ENCODE measurements at regions not wholly inside any gene's neighbourhood (a gene's known extent, or its start where the extent isn't known, plus 50 kb on each side); places are given as distances from the start of the nearest gene placed in this dataset.

GRCh38 chr4:57854748-57855147, 744.6 kb upstream of the IGFBP7 start:
- H3K4me3 ChIP-seq (replicated peaks in 1 of 2; ENCODE audit: low read depth in 2 of 2, low read length in 2 of 2): no peak overlapping the region
- no peak for DNase-seq (ENCODE audit: low read depth in 2 of 2)
- TF ChIP-seq, protein P1, sequence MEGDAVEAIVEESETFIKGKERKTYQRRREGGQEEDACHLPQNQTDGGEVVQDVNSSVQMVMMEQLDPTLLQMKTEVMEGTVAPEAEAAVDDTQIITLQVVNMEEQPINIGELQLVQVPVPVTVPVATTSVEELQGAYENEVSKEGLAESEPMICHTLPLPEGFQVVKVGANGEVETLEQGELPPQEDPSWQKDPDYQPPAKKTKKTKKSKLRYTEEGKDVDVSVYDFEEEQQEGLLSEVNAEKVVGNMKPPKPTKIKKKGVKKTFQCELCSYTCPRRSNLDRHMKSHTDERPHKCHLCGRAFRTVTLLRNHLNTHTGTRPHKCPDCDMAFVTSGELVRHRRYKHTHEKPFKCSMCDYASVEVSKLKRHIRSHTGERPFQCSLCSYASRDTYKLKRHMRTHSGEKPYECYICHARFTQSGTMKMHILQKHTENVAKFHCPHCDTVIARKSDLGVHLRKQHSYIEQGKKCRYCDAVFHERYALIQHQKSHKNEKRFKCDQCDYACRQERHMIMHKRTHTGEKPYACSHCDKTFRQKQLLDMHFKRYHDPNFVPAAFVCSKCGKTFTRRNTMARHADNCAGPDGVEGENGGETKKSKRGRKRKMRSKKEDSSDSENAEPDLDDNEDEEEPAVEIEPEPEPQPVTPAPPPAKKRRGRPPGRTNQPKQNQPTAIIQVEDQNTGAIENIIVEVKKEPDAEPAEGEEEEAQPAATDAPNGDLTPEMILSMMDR (IDR thresholded peaks at IDR 0.05; ENCODE audit: low read depth, low read length): no peak

DNA sequence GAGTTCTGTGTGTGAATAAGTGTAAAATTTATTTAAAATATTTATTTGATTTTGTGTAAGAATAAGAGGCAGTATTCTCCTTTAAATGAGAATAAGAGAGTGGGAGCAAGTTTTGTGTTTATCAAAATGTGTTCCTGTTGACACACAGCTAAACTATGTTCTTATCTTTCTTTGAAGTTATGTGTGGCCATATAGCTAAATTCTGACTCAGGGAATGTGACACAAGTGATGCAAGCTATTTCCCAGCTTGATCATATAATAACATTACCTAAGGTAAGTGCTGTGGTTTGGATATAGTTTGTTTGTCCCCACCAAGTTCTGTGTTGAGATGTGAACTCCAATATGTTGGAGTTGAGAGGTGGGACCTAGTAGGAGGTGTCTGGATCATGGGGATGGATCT, 740.0 kb upstream of the IGFBP7 start:
- TF ChIP-seq, protein P1 (IDR thresholded peaks at IDR 0.05; ENCODE audit: low read depth, low read length): no peak
- DNase-seq (ENCODE audit: low read depth in 2 of 2): no peak
- no peak overlapping the region for H3K4me3 ChIP-seq (replicated peaks in 1 of 2; ENCODE audit: low read depth in 2 of 2, low read length in 2 of 2)

- no peak overlapping the region for H3K4me3 ChIP-seq (replicated peaks in 1 of 2; ENCODE audit: low read depth in 2 of 2, low read length in 2 of 2)
- no peak for DNase-seq (ENCODE audit: low read depth in 2 of 2)
- TF ChIP-seq, protein P1 (IDR thresholded peaks at IDR 0.05; ENCODE audit: low read depth, low read length): no peak
These were observed 721.9 kb upstream of the IGFBP7 start for GRCh38 chr4:57832083-57832482.

- DNase-seq (ENCODE audit: low read depth in 2 of 2): no peak
- TF ChIP-seq, protein P1 (IDR thresholded peaks at IDR 0.05; ENCODE audit: low read depth, low read length): no peak
These were observed 679.5 kb upstream of the IGFBP7 start for GRCh38 chr4:57789666-57790065.

DNA sequence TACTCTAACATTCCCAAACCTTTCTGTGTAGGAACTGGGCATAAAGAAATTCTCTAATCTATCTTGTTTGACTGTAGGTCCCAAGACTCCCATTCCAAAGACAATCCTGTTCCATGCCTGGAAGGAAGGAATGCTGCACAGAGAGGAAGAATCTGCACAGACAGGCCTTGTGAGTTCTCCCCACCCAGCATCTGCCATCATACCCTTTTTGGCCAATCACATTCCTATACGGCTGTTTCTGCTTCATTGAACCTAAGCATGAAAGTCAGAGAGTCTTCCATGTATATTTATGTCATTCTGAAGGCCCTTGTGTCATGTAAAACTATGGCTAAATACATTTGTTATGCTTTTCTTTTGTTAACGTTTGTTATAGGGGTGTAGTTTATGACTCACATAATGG, 667.7 kb upstream of the IGFBP7 start:
- H3K4me3 ChIP-seq (replicated peaks in 1 of 2; ENCODE audit: low read depth in 2 of 2, low read length in 2 of 2): no peak overlapping the region
- TF ChIP-seq, protein P1 (IDR thresholded peaks at IDR 0.05; ENCODE audit: low read depth, low read length): no peak
- DNase-seq (ENCODE audit: low read depth in 2 of 2): no peak

More at GRCh38 chr4:57789666-57790065, 679.5 kb upstream of the IGFBP7 start:
- H3K4me3 ChIP-seq (replicated peaks in 1 of 2; ENCODE audit: low read depth in 2 of 2, low read length in 2 of 2): no peak overlapping the region

DNA sequence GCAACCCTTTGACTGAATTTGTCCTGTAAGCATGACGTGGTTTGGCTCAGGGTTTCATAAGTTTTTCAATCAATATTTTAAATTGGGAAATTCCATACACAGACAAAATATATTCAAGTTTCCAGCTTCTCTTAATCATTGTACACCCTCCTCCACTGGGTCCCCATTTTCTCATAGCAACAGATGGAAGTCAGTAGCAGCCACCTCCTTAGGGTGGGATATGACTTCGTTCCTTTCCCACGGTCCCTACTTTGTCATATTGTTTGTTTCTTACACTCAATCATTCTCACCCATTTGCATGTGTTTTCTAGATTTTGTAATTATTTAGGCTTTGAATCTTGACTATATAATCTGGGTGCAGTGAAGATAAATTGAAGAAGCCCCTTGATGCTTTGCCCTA, 664.5 kb upstream of the IGFBP7 start:
- H3K4me3 ChIP-seq (replicated peaks in 1 of 2; ENCODE audit: low read depth in 2 of 2, low read length in 2 of 2): no peak overlapping the region
- TF ChIP-seq, protein P1 (IDR thresholded peaks at IDR 0.05; ENCODE audit: low read depth, low read length): no peak
- no peak for DNase-seq (ENCODE audit: low read depth in 2 of 2)

DNA sequence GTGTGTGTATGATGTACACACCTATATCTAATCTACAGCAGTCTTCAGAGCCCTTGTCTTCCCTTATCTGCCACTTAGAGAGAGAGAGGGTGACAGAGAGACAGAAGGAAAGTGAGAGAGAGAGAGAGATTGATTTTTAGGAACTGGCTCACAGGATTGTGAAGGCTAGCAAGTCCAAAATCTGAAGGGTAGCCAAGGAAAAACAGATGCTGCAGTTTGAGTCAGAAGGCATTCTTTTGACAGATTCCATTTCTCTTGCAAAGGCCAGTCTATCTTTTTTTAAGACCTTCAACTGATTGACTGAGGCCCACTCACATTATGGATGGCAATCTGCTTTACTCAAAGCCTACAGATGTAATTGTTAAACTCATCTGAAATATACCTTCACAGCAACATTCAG, 664.0 kb upstream of the IGFBP7 start:
- TF ChIP-seq, protein P1 (IDR thresholded peaks at IDR 0.05; ENCODE audit: low read depth, low read length): no peak
- DNase-seq (ENCODE audit: low read depth in 2 of 2): no peak
- H3K4me3 ChIP-seq (replicated peaks in 1 of 2; ENCODE audit: low read depth in 2 of 2, low read length in 2 of 2): no peak overlapping the region

Measured in cardiac fibroblast (primary cell).